OCI-LY1 (cell line): ENCODE measurements at regions not wholly inside any gene's neighbourhood (a gene's known extent, or its start where the extent isn't known, plus 50 kb on each side); places are given as distances from the start of the nearest gene placed in this dataset.

Source experiments
- EZH2 ChIP-seq: fragments of 200-600 bp; sonication (generic), shearing (Covaris generic); IDR thresholded peaks from 2 replicates; pipeline ENCODE4 v1.8.0; 2017; ENCODE audit warnings: borderline replicate concordance, mixed run types, mild to moderate bottlenecking, antibody characterized with exemption, low read length, moderate library complexity, mixed read lengths
- TF ChIP-seq, protein P1 (sequence below): fragments of 200-600 bp; sonication (generic), shearing (Covaris generic); IDR thresholded peaks from 2 replicates; pipeline ENCODE4 v1.5.1; 2017; ENCODE audit warnings: mild to moderate bottlenecking, antibody characterized with exemption, low read length, moderate library complexity, mixed read lengths

DNA sequence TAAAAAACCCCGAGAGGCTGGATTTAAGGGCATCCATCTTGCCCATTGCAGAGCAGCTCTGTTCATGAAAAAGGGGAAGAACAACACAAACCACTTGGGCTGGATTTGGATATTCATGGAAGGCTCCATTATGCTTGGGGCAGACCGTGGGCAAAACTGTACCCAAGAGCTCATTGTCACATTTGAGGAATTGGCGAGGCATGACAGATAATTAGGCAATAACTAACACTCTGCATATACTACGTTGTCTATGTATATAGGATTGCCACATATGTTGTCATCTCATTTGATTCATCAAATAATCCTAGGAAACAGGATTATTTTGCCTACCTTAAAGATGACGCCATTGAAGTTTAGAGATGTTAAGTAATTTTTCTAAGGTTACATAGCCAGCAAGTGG, 255.4 kb downstream of the SMARCA2 start:
- no peak for TF ChIP-seq EZH2
- TF ChIP-seq, protein P1, sequence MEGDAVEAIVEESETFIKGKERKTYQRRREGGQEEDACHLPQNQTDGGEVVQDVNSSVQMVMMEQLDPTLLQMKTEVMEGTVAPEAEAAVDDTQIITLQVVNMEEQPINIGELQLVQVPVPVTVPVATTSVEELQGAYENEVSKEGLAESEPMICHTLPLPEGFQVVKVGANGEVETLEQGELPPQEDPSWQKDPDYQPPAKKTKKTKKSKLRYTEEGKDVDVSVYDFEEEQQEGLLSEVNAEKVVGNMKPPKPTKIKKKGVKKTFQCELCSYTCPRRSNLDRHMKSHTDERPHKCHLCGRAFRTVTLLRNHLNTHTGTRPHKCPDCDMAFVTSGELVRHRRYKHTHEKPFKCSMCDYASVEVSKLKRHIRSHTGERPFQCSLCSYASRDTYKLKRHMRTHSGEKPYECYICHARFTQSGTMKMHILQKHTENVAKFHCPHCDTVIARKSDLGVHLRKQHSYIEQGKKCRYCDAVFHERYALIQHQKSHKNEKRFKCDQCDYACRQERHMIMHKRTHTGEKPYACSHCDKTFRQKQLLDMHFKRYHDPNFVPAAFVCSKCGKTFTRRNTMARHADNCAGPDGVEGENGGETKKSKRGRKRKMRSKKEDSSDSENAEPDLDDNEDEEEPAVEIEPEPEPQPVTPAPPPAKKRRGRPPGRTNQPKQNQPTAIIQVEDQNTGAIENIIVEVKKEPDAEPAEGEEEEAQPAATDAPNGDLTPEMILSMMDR, result no peak
